B cell (primary cell): ENCODE measurements at regions not wholly inside any gene's neighbourhood (a gene's known extent, or its start where the extent isn't known, plus 50 kb on each side); places are given as distances from the start of the nearest gene placed in this dataset.

Source experiments
- ATAC-seq: fragments of 200-7000 bp; cut with Tn5 transposase; one replicate; pipeline ENCODE4 v1.10.0; 2021; ENCODE audit warnings: low read depth, mild to moderate bottlenecking, moderate number of reproducible peaks, moderate library complexity
- CTCF ChIA-PET: fragments of 350-600 bp; sonication (Branson Sonifier 250); formaldehyde crosslinking; loops from one replicate; lab custom pipeline; 2021; ENCODE audit warnings: antibody characterized with exemption, inconsistent platforms; lab: Charles Lee
- POLR2A ChIA-PET: fragments of 350-600 bp; sonication (Branson Sonifier 250); formaldehyde crosslinking; loops from one replicate; lab custom pipeline; 2021; ENCODE audit warnings: antibody characterized with exemption; lab: Charles Lee
- DNase-seq: peaks from one replicate; pipeline ENCODE4 v3.0.0; 2013
- H2AFZ ChIP-seq: 2 replicates; pipeline ENCODE4 v1.6.1; 2012; ENCODE audit warnings: mild to moderate bottlenecking, low read depth, low read length; ENCODE audit not compliant: insufficient read depth, poor library complexity, severe bottlenecking
- H3K27ac ChIP-seq, 2 donors: 1 replicate in 1 of 2; 2 replicates in 1 of 2; pipeline ENCODE4 v1.5.1; 2012 to 2013; ENCODE audit warnings: low read length in 2 of 2, mild to moderate bottlenecking in 2 of 2, moderate library complexity in 1 of 2
- H3K27me3 ChIP-seq, 4 experiments: fragments of 200-600 bp in 1 of 4; sonication (generic) in 1 of 4; replicated peaks in 1 of 4; 1 replicate in 2 of 4; 2 replicates in 2 of 4; pipeline versions ENCODE4 v1.6.1 to v1.7.0; 2013 to 2016; ENCODE audit warnings: low read length in 3 of 4, mild to moderate bottlenecking in 2 of 4, mixed read lengths in 1 of 4, moderate library complexity in 1 of 4; ENCODE audit not compliant: insufficient read depth in 4 of 4, control insufficient read depth in 3 of 4; ENCODE audit errors: control extremely low read depth in 1 of 4
- H3K36me3 ChIP-seq, 2 experiments: replicated peaks in 1 of 2; 1 replicate in 1 of 2; 2 replicates in 1 of 2; pipeline versions ENCODE4 v1.6.1 to v1.7.1; 2013; ENCODE audit warnings: low read length in 1 of 2; ENCODE audit not compliant: insufficient read depth in 2 of 2, control insufficient read depth in 1 of 2; ENCODE audit errors: control extremely low read depth in 1 of 2, extremely low read depth in 1 of 2
- H3K4me1 ChIP-seq, 2 donors: fragments of 200-600 bp in 1 of 2; sonication (generic) in 1 of 2; 1 replicate in 1 of 2; 2 replicates in 1 of 2; pipeline versions ENCODE4 v1.5.1 to v1.6.1; 2013 to 2017; ENCODE audit warnings: low read length in 2 of 2; ENCODE audit not compliant: control insufficient read depth in 2 of 2, insufficient read depth in 2 of 2
- H3K4me2 ChIP-seq: replicated peaks from 2 replicates; pipeline ENCODE3; 2012; ENCODE audit warnings: mild to moderate bottlenecking, low read depth, low read length; ENCODE audit not compliant: poor library complexity, severe bottlenecking
- H3K4me3 ChIP-seq, 5 experiments: fragments of 200-600 bp in 1 of 5; sonication (generic) in 1 of 5; 1 replicate in 3 of 5; 2 replicates in 2 of 5; pipeline versions ENCODE4 v1.5.1 to v1.7.0; 2011 to 2016; ENCODE audit warnings: low read length in 4 of 5, mild to moderate bottlenecking in 4 of 5, low read depth in 2 of 5, control low read depth in 1 of 5, moderate library complexity in 1 of 5; ENCODE audit not compliant: insufficient read depth in 1 of 5; ENCODE audit errors: control extremely low read depth in 1 of 5, extremely low read depth in 1 of 5
- H3K79me2 ChIP-seq: fragments of 200-600 bp; sonication (generic); one replicate; pipeline ENCODE4 v1.6.0; 2016; ENCODE audit warnings: low read length; ENCODE audit not compliant: control insufficient read depth, insufficient read depth
- H3K9ac ChIP-seq: fragments of 200-600 bp; sonication (generic); 2 replicates; pipeline ENCODE4 v1.6.1; 2017; ENCODE audit warnings: mild to moderate bottlenecking, low read length, moderate library complexity
- H3K9me3 ChIP-seq, 3 donors: one replicate each; pipeline versions ENCODE4 v1.6.1 to v1.7.1; 2013; ENCODE audit warnings: low read length in 2 of 3; ENCODE audit not compliant: control insufficient read depth in 2 of 3, insufficient read depth in 1 of 3; ENCODE audit errors: control extremely low read depth in 1 of 3
- H4K20me1 ChIP-seq: 2 replicates; pipeline ENCODE4 v1.6.0; 2012; ENCODE audit warnings: mild to moderate bottlenecking, low read length; ENCODE audit not compliant: insufficient read depth, control insufficient read depth, poor library complexity, severe bottlenecking
- H3K27ac Mint-ChIP-seq: one replicate; pipeline ENCODE4 v1.8.0; 2021; ENCODE audit warnings: mixed read lengths
- H3K27me3 Mint-ChIP-seq: one replicate; pipeline ENCODE4 v1.8.0; 2021; ENCODE audit warnings: mixed read lengths
- H3K4me1 Mint-ChIP-seq: one replicate; pipeline ENCODE4 v1.8.0; 2021; ENCODE audit warnings: mixed read lengths
- H3K4me3 Mint-ChIP-seq: one replicate; pipeline ENCODE4 v1.8.0; 2021; ENCODE audit warnings: mixed read lengths
- H3K9me3 Mint-ChIP-seq: one replicate; pipeline ENCODE4 v1.8.0; 2022; ENCODE audit warnings: mixed read lengths; ENCODE audit not compliant: insufficient read depth
- EZH2 ChIP-seq: IDR thresholded peaks from 2 replicates; pipeline ENCODE4 v1.6.1; 2012; ENCODE audit warnings: borderline replicate concordance, low read depth, mild to moderate bottlenecking, moderate library complexity, low read length; ENCODE audit not compliant: insufficient read depth, poor library complexity, severe bottlenecking
- WGBS: methylation state at CpG from one replicate; pipeline ENCODE4 v1.1.5; 2013; ENCODE audit warnings: missing lambda C conversion rate; ENCODE audit not compliant: insufficient coverage; 5-methylcytosine and 5-hydroxymethylcytosine counted together
- intact Hi-C: fragments of 100-400 bp; cut with micrococcal nuclease; formaldehyde crosslinking; loops from one replicate; pipeline ENCODE4 v1.10.0; 2022
- TF ChIP-seq, protein P1 (sequence below): fragments of 200-600 bp; IDR thresholded peaks from one replicate; pipeline ENCODE4 v1.8.0; 2022; ENCODE audit warnings: antibody characterized with exemption, mild to moderate bottlenecking

DNA sequence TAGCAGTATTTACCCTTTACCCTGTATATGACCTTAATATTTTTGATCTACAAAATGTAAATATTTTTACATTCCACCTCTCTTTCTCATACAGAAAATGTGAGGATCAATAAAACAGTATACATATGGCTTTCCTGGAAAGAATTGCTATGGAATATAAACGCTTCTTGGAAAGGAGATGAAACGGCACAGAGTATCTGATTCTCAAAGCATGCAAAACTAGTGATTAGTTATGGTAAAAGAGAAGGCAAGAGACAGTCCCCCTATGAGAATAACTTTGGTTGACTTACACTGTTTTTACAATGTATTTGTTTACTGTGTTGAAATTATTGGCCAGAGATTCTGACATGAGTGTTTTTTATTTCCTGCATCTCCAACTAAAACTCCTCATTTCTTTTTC lies 204.6 kb upstream of the C21orf91 start:
- Histone ChIP-seq H4K20me1 (no peaks in the 10 kb centered on the region), H3K79me2 (no peaks in the 10 kb centered on the region), H3K36me3 (no peaks in the 10 kb centered on the region), H3K27ac (no peak overlapping the region), H3K9ac (no peak overlapping the region), H3K27me3 (no peaks in the 10 kb centered on the region), H2AFZ (no peak overlapping the region), H3K4me1 (no peaks in the 10 kb centered on the region), H3K4me3 (no peak overlapping the region), H3K9me3 (no peaks in the 10 kb centered on the region), H3K4me2 (no peak overlapping the region)
- ChIA-PET POLR2A (no interaction called here), CTCF (no interaction called here)
- Mint-ChIP-seq H3K4me3 (no peak overlapping the region), H3K27ac (no peak overlapping the region), H3K9me3 (no peaks in the 10 kb centered on the region), H3K4me1 (no peaks in the 10 kb centered on the region), H3K27me3 (no peaks in the 10 kb centered on the region)
- WGBS = 100% methylated on average over 1 of the region's 2 CpGs
- ATAC-seq (no peak), DNase-seq (no peak)
- intact Hi-C loops = no loop called here
- TF ChIP-seq, protein P1, sequence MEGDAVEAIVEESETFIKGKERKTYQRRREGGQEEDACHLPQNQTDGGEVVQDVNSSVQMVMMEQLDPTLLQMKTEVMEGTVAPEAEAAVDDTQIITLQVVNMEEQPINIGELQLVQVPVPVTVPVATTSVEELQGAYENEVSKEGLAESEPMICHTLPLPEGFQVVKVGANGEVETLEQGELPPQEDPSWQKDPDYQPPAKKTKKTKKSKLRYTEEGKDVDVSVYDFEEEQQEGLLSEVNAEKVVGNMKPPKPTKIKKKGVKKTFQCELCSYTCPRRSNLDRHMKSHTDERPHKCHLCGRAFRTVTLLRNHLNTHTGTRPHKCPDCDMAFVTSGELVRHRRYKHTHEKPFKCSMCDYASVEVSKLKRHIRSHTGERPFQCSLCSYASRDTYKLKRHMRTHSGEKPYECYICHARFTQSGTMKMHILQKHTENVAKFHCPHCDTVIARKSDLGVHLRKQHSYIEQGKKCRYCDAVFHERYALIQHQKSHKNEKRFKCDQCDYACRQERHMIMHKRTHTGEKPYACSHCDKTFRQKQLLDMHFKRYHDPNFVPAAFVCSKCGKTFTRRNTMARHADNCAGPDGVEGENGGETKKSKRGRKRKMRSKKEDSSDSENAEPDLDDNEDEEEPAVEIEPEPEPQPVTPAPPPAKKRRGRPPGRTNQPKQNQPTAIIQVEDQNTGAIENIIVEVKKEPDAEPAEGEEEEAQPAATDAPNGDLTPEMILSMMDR = no peak
- no peak for TF ChIP-seq EZH2

DNA sequence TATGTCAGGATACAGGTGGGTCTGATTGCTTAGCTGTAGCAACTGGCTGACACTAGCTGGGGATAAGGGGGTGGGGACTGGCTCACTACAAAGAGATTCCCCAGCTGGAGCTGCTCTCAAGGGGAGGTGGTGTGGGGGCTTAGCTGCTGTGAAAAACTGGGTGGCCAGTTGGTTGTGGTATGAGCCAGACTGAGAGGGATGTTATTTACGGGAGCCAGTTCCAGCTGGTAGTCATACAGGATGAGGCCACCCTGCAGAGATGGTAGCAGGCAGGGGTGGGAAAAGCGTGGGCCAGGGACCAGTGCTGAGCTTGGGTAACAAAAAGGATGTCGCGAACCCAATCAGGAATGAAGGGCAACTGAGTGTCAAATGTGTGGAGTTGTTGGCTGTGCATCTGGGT lies 204.0 kb upstream of the C21orf91 start:
- ATAC-seq (no peak), DNase-seq (no peak)
- no peaks in the 10 kb centered on the region for H3K9me3 ChIP-seq
- no peaks in the 10 kb centered on the region for H3K27me3 ChIP-seq
- H3K4me2 ChIP-seq = no peak overlapping the region
- 94% methylated on average over 4 of the region's 4 CpGs for WGBS
- Mint-ChIP-seq H3K27ac (no peak overlapping the region), H3K4me1 (no peaks in the 10 kb centered on the region), H3K9me3 (no peaks in the 10 kb centered on the region), H3K27me3 (no peaks in the 10 kb centered on the region), H3K4me3 (no peak overlapping the region)
- no peaks in the 10 kb centered on the region for H4K20me1 ChIP-seq
- CTCF ChIA-PET = no interaction called here
- no peaks in the 10 kb centered on the region for H3K36me3 ChIP-seq
- H3K9ac ChIP-seq = no peak overlapping the region
- H3K79me2 ChIP-seq = no peaks in the 10 kb centered on the region
- TF ChIP-seq EZH2 = no peak
- TF ChIP-seq, protein P1 = no peak
- no peak overlapping the region for H3K27ac ChIP-seq
- POLR2A ChIA-PET = no interaction called here
- no peak overlapping the region for H3K4me3 ChIP-seq
- intact Hi-C loops = no loop called here
- H3K4me1 ChIP-seq = no peaks in the 10 kb centered on the region
- no peak overlapping the region for H2AFZ ChIP-seq
